Kidney (tissue), 13 donors: ENCODE measurements at regions not wholly inside any gene's neighbourhood (a gene's known extent, or its start where the extent isn't known, plus 50 kb on each side); places are given as distances from the start of the nearest gene placed in this dataset.
A peak's percentile ranks its signal among the peaks of the same experiment; 100 is the strongest.

Experiments
- DNase-seq, 5 donors: peaks; one replicate each; pipeline ENCODE4 v3.0.0-alpha.2; 2013 to 2020
- FAIRE-seq: peaks from 2 replicates; lab custom pipeline; 2012; peaks lifted over from hg19 to GRCh38; lab: Jason Lieb, UNC
- H3K27ac ChIP-seq, 2 donors: one replicate each; pipeline ENCODE4 v1.7.0; 2013; ENCODE audit warnings: low read depth in 2 of 2, low read length in 2 of 2, inconsistent platforms in 1 of 2
- H3K27me3 ChIP-seq: one replicate; pipeline ENCODE4 v1.7.1; 2013; ENCODE audit warnings: low read length, inconsistent platforms; ENCODE audit not compliant: control insufficient read depth, insufficient read depth
- H3K36me3 ChIP-seq, 3 donors: one replicate each; pipeline versions ENCODE4 v1.7.0 to v1.7.1; 2013; ENCODE audit warnings: low read length in 3 of 3, control low read depth in 1 of 3, inconsistent platforms in 1 of 3; ENCODE audit not compliant: insufficient read depth in 3 of 3, control insufficient read depth in 2 of 3
- H3K4me1 ChIP-seq, 3 donors: one replicate each; pipeline versions ENCODE4 v1.7.0 to v1.7.1; 2013; ENCODE audit warnings: low read length in 3 of 3, inconsistent platforms in 1 of 3, low read depth in 1 of 3; ENCODE audit not compliant: control insufficient read depth in 2 of 3, insufficient read depth in 2 of 3
- H3K4me3 ChIP-seq, 3 donors: one replicate each; pipeline versions ENCODE4 v1.7.0 to v1.8.1; 2013; ENCODE audit warnings: low read length in 3 of 3, control low read depth in 1 of 3, inconsistent platforms in 1 of 3
- H3K9ac ChIP-seq, 3 donors: one replicate each; pipeline versions ENCODE4 v1.7.0 to v1.7.1; 2013; ENCODE audit warnings: low read length in 3 of 3, control low read depth in 1 of 3, inconsistent platforms in 1 of 3
- H3K9me3 ChIP-seq, 3 donors: one replicate each; pipeline versions ENCODE4 v1.7.0 to v1.7.1; 2013; ENCODE audit warnings: low read length in 3 of 3, control low read depth in 1 of 3, inconsistent platforms in 1 of 3; ENCODE audit not compliant: control insufficient read depth in 2 of 3, insufficient read depth in 1 of 3
- CTCF ChIP-seq: IDR thresholded peaks from 3 replicates; pipeline ENCODE4 v1.5.1; 2012; ENCODE audit warnings: mild to moderate bottlenecking, moderate library complexity, borderline replicate concordance; ENCODE audit not compliant: insufficient read depth; ENCODE audit errors: extremely low read depth
- intact Hi-C: fragments of 100-400 bp; cut with DNase I; formaldehyde crosslinking; loops from one replicate; pipeline ENCODE4 v1.11.1; 2022
- donor health status: control.
- donor health status: control.
- donor health status: control.
- donor health status: control.
- donor health status: control.
- donor health status: DM: yes; HTN: yes; CAD: no.
- donor health status: Normal renal cell carcinoma (clear cell type).

GRCh38 chr9:24479361-24480059, 66.2 kb downstream of the IZUMO3 start:
- Histone ChIP-seq H3K27me3 (no peaks in the 10 kb centered on the region), H3K27ac (no peak overlapping the region), H3K9me3 (no peaks in the 10 kb centered on the region), H3K4me1 (no peaks in the 10 kb centered on the region), H3K9ac (no peak overlapping the region), H3K4me3 (peak overlapping the region in 1 of 3 donors; percentile 16), H3K36me3 (no peaks in the 10 kb centered on the region)
- DNase-seq (peak in 3 of 5 donors; percentile 29 to 86 (median 68)), FAIRE-seq (no peak)
- intact Hi-C loops: no loop called here
- TF ChIP-seq CTCF: no peak

GRCh38 chr9:24464319-24464951, 81.3 kb downstream of the IZUMO3 start:
- Histone ChIP-seq H3K36me3 (no peaks in the 10 kb centered on the region), H3K9me3 (no peaks in the 10 kb centered on the region), H3K27ac (no peak overlapping the region), H3K4me1 (no peaks in the 10 kb centered on the region), H3K9ac (no peak overlapping the region), H3K27me3 (no peaks in the 10 kb centered on the region), H3K4me3 (no peak overlapping the region)
- no peak for TF ChIP-seq CTCF
- DNase-seq (no peak), FAIRE-seq (no peak)
- intact Hi-C loops: no loop called here

- Histone ChIP-seq H3K9me3 (no peaks in the 10 kb centered on the region), H3K4me1 (no peaks in the 10 kb centered on the region), H3K4me3 (no peak overlapping the region), H3K27ac (no peak overlapping the region), H3K27me3 (no peaks in the 10 kb centered on the region), H3K9ac (no peak overlapping the region), H3K36me3 (no peaks in the 10 kb centered on the region)
- DNase-seq (no peak), FAIRE-seq (no peak)
- TF ChIP-seq CTCF: no peak
- intact Hi-C loops: no loop called here
Observed at GRCh38 chr9:24462951-24463350, 82.7 kb downstream of the IZUMO3 start.
